DND-41 (cell line): ENCODE measurements at regions not wholly inside any gene's neighbourhood (a gene's known extent, or its start where the extent isn't known, plus 50 kb on each side); places are given as distances from the start of the nearest gene placed in this dataset.

ENCODE experiments used
- EZH2 ChIP-seq: IDR thresholded peaks from 3 replicates; pipeline ENCODE4 v1.6.1; 2012; ENCODE audit warnings: borderline replicate concordance, low read depth, mild to moderate bottlenecking, moderate library complexity, low read length, inconsistent platforms; ENCODE audit not compliant: severe bottlenecking
- TF ChIP-seq, protein P1 (sequence below): IDR thresholded peaks from 2 replicates; pipeline ENCODE4 v1.5.1; 2012; ENCODE audit warnings: borderline replicate concordance, low read length, moderate library complexity, mild to moderate bottlenecking; ENCODE audit not compliant: poor library complexity, severe bottlenecking; ENCODE audit errors: extremely low read depth

DNA sequence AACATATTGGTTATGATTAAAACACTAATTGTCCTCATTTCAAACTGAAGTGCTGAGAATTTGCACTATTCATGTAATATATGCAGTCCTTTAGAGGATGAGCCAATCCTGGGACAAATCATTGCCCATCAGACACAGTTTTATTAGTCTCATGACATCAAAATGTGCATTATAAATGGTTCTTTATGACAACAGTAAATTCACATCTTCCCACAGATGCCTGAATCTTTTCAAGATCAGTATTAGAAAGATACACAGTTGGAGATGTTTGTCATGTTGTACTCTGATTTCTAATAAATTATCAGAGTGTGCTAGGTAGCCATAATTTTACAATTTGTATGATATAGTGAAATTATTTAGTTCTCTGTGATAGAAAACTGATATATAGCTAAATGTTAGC is 813.5 kb downstream of the FAM181B start:
- TF ChIP-seq, protein P1, sequence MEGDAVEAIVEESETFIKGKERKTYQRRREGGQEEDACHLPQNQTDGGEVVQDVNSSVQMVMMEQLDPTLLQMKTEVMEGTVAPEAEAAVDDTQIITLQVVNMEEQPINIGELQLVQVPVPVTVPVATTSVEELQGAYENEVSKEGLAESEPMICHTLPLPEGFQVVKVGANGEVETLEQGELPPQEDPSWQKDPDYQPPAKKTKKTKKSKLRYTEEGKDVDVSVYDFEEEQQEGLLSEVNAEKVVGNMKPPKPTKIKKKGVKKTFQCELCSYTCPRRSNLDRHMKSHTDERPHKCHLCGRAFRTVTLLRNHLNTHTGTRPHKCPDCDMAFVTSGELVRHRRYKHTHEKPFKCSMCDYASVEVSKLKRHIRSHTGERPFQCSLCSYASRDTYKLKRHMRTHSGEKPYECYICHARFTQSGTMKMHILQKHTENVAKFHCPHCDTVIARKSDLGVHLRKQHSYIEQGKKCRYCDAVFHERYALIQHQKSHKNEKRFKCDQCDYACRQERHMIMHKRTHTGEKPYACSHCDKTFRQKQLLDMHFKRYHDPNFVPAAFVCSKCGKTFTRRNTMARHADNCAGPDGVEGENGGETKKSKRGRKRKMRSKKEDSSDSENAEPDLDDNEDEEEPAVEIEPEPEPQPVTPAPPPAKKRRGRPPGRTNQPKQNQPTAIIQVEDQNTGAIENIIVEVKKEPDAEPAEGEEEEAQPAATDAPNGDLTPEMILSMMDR: no peak
- no peak for TF ChIP-seq EZH2
